GM18867 (cell line): ENCODE measurements at regions not wholly inside any gene's neighbourhood (a gene's known extent, or its start where the extent isn't known, plus 50 kb on each side); places are given as distances from the start of the nearest gene placed in this dataset.

ENCODE experiments used
- ATAC-seq: cut with Tn5 transposase; IDR thresholded peaks from one replicate; pipeline ENCODE4 v1.9.1; 2021; ENCODE audit warnings: mild to moderate bottlenecking, moderate library complexity; ENCODE audit not compliant: unreplicated experiment

GRCh38 chr4:23547096-23547495 lies 342.8 kb downstream of the PPARGC1A start:
- no peak for ATAC-seq

- ATAC-seq: no peak
These were observed 349.8 kb downstream of the PPARGC1A start for GRCh38 chr4:23539969-23540569.

GRCh38 chr4:23533859-23534258 lies 356.0 kb downstream of the PPARGC1A start:
- no peak for ATAC-seq

GRCh38 chr4:23516716-23517115 lies 373.1 kb downstream of the PPARGC1A start:
- no peak for ATAC-seq

GRCh38 chr4:23504083-23504482 lies 385.8 kb downstream of the PPARGC1A start:
- ATAC-seq: no peak

GRCh38 chr4:23500894-23501449 lies 388.9 kb downstream of the PPARGC1A start:
- no peak for ATAC-seq

GRCh38 chr4:23485801-23486200 lies 404.0 kb downstream of the PPARGC1A start:
- ATAC-seq: no peak

GRCh38 chr4:23484689-23485088 lies 405.2 kb downstream of the PPARGC1A start:
- no peak for ATAC-seq

GRCh38 chr4:23483320-23483960 lies 406.4 kb downstream of the PPARGC1A start:
- ATAC-seq: no peak

GRCh38 chr4:23481566-23481965 lies 408.3 kb downstream of the PPARGC1A start:
- ATAC-seq: no peak

GRCh38 chr4:23477905-23478304 lies 411.9 kb downstream of the PPARGC1A start:
- no peak for ATAC-seq

- ATAC-seq: no peak
These were observed 413.2 kb downstream of the PPARGC1A start for GRCh38 chr4:23476515-23477090.

GRCh38 chr4:23463071-23463470 lies 426.8 kb downstream of the PPARGC1A start:
- ATAC-seq: no peak

GRCh38 chr4:23458054-23458453 lies 431.8 kb downstream of the PPARGC1A start:
- ATAC-seq: no peak

GRCh38 chr4:23456864-23457263 lies 433.0 kb downstream of the PPARGC1A start:
- ATAC-seq: no peak

GRCh38 chr4:23455456-23456158 lies 434.2 kb downstream of the PPARGC1A start:
- no peak for ATAC-seq

GRCh38 chr4:23441530-23442069 lies 448.2 kb downstream of the PPARGC1A start:
- ATAC-seq: no peak

- ATAC-seq: no peak
These were observed 451.1 kb downstream of the PPARGC1A start for GRCh38 chr4:23438764-23439163.

GRCh38 chr4:23429497-23429896 lies 460.4 kb downstream of the PPARGC1A start:
- ATAC-seq: no peak

GRCh38 chr4:23425570-23425969 lies 464.3 kb downstream of the PPARGC1A start:
- ATAC-seq: no peak

GRCh38 chr4:23423540-23423939 lies 466.3 kb downstream of the PPARGC1A start:
- ATAC-seq: no peak
